NCI-H1436 (cell line): ENCODE measurements at regions not wholly inside any gene's neighbourhood (a gene's known extent, or its start where the extent isn't known, plus 50 kb on each side); places are given as distances from the start of the nearest gene placed in this dataset.

Source experiments
- DNase-seq: peaks from one replicate; lab custom pipeline; 2025; lab: John Stamatoyannopoulos, UW

DNA sequence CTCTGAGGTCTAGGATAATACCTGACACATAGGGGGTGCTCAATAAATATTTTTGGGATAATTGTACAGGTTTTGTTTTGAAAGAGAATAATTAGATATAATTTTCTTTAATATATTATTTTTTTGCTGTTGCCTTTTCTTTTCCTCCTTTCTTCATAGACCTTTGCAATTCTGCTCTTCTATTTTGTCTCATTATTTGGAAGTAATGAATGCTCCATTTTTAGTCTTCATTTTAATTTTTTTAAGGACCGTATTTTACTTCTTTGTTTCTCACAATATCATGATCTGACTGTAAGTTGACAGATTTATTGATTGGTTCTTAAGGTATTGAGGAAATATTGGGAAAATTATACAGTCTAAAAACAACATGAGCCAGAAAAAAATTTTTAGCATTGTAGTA, 150.5 kb upstream of the TMC3 start:
- DNase-seq: no peak

DNA sequence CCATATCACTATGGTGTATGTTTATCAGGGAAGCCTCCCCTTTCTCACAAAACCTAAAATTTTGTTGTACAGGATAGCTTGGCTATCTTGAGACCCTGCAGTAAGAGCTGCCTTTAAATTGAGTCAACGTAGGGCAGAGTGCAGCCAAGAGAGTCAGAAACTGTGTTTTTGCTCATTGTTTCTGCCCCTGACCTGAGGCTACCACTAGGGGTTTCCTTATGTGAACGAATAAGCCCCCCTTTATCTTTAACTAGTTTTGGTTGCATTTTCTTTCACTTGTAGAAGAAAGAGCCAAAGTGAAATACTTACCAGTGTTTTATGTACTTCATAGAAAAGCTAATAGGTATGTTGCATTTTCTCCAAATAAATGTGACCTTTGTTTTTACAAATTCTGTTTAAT, 149.9 kb upstream of the TMC3 start:
- DNase-seq: no peak

DNA sequence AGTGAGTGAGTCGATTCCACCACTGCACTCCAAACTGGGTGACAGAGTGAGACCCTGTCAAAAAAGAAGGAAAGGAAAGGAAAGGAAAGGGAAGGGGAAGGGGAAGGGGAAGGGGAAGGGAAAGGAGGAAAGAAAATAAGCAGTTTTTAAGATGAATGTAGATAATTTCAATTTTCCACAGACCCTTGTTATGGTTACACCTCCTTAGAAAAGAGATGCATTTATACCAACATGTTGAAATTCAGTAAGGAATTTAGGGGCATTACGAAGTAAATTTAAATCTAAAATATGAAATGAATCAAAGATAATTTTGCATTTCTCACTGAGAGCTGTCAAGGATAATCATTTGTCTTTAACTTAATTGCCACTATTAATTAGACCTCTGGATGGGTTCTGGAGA, 146.5 kb upstream of the TMC3 start:
- DNase-seq: no peak

DNA sequence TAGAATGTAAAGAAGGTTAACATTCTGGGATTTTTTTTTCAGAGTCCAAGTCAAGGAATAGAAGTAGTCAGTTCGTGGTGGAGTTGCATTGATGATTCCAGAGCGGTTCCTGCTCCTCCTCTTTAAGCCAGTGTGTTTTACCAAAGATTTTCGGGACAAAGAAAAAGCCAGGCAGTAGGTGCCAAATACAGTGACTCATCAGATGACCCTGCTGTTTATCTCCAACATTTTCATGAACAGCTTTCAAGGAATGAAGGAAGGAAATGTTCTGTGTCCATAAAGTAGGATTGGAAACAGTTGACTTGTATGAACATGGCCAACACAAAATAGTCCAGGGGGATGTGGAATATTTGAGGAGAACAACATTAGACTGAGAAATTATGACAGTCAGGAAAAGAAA, 142.4 kb upstream of the TMC3 start:
- no peak for DNase-seq

DNA sequence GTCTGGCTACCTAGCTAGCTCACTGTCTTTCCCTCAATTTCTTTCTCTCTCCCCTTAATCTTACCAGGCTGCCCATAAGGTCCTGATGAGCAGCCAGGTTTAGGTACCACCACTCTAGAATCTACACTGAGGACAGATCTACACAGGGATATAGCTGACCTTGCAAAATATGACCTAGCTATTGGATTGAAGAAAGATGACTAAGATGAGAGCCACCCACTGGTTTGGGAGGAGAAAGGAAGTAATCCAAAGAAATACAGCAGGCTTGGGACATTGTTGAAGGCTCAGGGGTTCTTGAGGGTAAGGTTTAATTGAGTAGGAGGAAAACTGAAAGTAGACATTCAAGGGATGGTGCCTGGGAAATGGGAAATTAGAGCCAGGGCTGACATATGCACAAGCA, 142.0 kb upstream of the TMC3 start:
- DNase-seq: no peak

- no peak for DNase-seq
These were observed 140.7 kb upstream of the TMC3 start for GRCh38 chr15:81514725-81515124.

GRCh38 chr15:81511138-81511537, 137.1 kb upstream of the TMC3 start:
- no peak for DNase-seq

DNA sequence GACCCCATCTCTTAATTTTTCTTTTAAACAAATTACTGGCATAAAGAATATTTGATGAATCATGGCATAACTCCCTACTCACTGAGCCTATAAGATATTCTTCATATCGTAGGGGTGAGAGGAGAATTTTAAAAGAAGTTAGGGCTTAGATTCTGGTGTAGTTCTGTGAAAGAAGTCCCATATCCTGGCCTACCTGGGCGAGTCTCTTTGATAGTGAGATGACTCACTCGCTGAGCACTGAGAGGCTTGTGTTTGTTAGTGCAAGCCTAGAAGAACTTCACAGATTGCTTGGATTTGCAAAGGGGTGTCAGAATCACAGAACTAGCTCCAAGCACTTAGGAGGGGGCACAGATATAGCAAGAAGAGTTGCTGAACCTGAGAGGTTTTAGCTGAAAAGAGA, 133.8 kb upstream of the TMC3 start:
- no peak for DNase-seq

- no peak for DNase-seq
These were observed 132.9 kb upstream of the TMC3 start for GRCh38 chr15:81506936-81507335.

GRCh38 chr15:81506071-81506470, 132.1 kb upstream of the TMC3 start:
- DNase-seq: no peak

- DNase-seq: no peak
These were observed 130.3 kb upstream of the TMC3 start for GRCh38 chr15:81504170-81504905.

DNA sequence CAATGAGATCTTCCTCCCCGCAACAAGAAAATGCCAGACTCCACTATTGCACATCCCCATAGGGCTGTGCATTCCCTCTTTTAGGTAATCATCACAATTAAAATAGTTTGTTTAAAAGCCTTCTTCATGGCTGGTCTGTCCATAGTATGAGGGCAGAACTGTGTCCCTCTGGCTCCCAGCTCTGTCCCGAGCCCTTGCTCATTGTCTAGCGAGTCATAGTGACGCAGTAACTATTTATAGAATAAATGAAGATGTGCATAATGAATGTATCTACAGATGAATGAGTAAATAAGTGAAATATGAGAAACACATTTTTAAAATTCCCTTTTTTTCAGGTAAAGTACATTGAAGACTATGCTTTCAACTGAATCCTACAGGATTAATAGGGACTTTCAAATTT, 128.4 kb upstream of the TMC3 start:
- DNase-seq: no peak

DNA sequence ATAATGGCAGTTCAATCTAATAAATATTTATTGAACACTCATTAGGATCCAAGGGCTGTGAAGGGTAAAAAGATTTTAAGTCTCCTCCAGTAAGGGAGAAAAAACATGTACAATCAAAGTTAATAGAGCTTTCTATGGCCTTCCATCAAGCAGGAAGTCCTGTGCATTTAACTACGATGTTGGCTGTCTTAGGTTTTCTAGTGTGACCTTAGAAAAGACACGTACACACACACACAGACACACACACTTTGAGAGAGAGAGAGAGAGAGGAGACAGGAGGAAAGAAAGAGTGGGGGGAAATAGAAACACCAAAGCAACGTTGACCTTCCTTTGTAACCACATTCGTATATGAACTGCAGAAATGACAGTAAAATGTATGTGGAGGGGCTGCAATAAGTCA, 126.1 kb upstream of the TMC3 start:
- no peak for DNase-seq

DNA sequence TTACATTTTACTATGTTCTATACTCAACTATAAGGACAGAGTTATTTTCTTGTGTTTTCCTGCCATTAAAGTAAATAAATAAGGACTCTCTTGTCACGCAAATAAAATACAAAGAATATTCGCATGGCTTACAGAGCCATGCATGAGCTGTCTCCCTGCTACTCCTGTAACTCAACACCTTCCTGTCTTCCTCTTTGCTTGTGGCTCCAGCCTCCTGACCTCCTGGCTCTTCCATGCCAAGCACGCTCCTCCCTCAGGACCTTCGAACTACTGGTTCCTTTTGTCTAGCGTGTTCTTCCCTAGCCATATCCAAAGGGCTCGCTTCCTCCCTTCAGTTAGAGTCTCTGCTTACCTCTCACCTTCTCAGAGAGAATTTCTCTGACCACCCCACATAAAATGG, 124.3 kb upstream of the TMC3 start:
- DNase-seq: no peak

DNA sequence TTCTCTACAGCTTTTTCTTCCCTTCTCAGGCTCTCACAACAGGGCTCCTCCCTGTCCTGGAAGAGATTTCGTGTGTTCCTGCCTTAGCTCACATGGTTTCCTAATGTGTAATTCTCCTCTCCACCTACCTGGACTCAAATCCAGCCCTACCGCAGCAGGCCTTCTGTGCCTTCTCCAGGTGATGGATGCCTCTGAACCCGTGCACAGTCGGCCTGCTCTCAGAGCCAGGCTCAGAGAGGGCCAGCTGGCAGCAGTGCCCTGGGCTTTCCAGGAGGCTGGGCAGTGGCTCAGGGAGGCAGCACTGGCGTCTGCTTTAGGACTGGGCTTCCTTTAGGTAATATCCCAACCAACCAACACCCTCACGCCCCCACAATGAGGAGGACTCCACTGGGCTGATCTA, 123.2 kb upstream of the TMC3 start:
- DNase-seq: no peak

GRCh38 chr15:81495780-81496467, 121.9 kb upstream of the TMC3 start:
- DNase-seq: no peak

GRCh38 chr15:81492969-81493645, 119.1 kb upstream of the TMC3 start:
- no peak for DNase-seq

DNA sequence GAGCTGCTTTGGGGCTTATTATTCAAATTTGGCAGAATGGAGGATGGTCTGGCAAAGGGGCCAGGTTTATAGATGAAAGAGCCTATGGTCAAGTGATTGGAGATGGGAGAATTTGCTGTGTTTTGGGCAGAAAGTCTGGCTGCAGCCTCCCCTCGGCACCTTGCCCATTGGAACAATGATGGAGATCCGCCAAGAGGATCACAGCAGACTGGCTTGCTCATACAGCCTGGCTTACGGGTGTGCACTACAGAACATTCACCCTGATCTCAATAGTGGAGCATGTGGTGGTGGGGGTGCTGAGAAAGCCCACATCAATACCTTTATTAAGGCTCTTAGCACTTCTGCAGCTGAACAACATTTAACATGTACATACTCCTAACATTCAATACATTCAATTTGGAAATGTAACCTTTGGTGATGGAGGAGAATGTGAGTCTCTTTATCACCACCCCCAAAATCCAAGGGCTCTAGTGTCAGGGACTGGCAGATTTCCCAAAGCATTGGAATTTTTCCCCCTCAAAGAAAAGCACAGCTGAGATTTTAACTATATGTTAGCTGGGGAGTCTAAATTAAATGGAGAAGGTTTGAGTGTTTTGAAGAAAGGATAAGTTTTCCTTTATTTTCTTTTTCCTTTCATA, 118.4 kb upstream of the TMC3 start:
- no peak for DNase-seq

DNA sequence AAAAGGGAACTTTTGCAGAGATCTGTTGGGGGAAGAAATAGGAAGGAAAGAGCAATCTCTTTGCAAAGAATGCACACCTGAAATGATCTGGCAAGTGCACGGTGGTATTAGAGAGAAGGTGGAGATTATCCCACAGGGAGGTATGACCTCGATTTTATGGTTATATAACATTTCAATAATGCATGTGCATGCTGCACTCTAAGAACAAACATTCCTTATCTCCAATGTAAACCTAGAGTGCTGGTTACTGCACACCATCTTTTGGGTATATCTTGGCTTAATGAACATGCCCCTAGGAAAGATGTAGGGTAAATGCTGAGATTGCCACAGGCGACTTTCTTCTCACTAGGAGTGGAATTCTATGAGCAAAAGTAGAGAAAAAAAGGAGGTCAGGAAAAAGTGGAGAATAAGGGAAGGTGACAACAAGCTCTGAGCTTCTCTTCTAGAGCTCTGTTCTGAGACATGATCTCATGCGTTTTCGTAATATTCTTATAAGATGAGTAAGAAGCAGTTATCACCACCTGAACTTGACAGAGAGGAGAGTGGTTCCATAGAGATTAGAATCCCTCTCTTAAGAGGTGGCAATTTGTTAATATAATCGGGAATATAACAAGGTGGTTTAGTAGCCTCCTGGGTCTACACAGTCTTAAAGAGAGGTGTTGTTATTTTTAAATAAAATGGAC, 117.5 kb upstream of the TMC3 start:
- no peak for DNase-seq

- DNase-seq: no peak
These were observed 111.8 kb upstream of the TMC3 start for GRCh38 chr15:81485806-81486205.

- DNase-seq: no peak
These were observed 110.3 kb upstream of the TMC3 start for GRCh38 chr15:81484086-81484955.
